Muscle of back (tissue), 3 donors: ENCODE measurements at regions not wholly inside any gene's neighbourhood (a gene's known extent, or its start where the extent isn't known, plus 50 kb on each side); places are given as distances from the start of the nearest gene placed in this dataset.
"Not testable (repeated sequence)": the region's sequence is repeated elsewhere in the genome, so short reads cannot be mapped to it uniquely, and the experiment has no call there.

Source experiments
- DNase-seq, 3 donors: peaks; one replicate each; pipeline versions ENCODE4 v3.0.0 to v3.0.0-alpha.2; 2013

DNA sequence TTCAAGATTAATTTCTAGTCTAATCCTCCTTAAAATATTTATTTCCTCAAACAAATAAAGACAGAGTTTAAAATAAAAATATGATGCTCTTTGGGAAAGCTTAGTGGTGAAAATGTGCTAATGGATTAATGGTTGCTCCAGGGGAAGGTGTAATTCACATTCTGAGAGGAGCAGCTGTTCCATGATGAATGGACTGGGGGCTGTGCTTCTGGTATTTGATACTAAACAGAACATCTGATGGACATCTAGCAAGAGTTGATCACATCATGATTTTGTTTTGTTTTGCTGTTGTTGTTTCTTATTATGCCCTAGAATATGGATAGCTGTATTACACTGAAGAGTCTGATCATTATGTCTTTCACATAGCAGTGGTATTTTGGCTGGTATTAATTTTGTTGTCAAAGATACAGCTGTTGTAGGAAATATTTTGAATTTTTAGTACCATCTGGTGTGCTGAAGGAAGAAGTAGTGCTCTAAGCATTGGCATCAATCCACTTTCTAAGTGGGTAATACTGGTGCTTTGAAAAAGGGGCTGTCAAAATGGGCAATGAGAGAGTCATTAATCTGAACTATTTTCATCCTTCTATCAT is 296.4 kb downstream of the ADAMTS20 start:
- peak in 1 of 3 donors; percentile 22 for DNase-seq

GRCh38 chr12:43252585-43252984 is 299.4 kb downstream of the ADAMTS20 start:
- DNase-seq = no peak

DNA sequence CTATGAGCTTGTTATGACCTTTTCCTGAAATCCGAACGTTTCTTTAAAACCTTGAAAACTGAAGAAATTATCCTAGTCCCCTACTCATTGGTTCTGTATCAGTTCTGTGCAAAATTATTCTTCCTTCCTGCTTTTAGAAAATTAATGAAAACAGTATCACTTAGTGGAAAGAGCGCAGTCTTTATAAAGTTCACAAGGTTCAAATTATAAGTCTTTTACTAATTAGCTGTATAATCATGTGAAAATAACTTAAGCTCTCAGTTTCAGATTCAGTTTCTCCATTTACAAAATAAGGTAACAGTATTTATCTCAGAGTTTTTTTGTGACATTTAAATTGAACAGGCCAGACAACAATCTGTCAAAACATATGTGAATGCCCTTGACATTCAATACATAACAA is 306.1 kb downstream of the ADAMTS20 start:
- no peak for DNase-seq

GRCh38 chr12:43241986-43242385 is 310.0 kb downstream of the ADAMTS20 start:
- DNase-seq = peak in 2 of 3 donors; percentile 25 to 36

DNA sequence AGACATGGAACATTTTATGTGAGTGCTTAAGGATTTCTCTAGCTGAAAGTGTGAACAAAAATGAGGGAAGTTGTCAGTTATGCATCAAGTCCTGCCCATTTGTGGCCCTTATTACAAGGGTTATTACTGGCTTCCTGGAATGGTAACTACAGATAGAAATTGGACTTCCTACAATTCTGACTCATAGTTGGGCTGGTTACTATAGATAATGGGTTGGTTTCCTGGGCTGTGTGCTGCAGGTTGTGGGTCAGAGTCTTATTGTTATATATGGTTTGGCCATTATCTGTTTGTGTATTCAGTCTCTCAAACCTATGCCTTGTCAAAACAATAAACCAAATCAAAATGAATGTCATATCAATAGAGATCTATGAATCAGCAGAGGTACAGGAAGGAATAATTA is 313.7 kb downstream of the ADAMTS20 start:
- no peak for DNase-seq

DNA sequence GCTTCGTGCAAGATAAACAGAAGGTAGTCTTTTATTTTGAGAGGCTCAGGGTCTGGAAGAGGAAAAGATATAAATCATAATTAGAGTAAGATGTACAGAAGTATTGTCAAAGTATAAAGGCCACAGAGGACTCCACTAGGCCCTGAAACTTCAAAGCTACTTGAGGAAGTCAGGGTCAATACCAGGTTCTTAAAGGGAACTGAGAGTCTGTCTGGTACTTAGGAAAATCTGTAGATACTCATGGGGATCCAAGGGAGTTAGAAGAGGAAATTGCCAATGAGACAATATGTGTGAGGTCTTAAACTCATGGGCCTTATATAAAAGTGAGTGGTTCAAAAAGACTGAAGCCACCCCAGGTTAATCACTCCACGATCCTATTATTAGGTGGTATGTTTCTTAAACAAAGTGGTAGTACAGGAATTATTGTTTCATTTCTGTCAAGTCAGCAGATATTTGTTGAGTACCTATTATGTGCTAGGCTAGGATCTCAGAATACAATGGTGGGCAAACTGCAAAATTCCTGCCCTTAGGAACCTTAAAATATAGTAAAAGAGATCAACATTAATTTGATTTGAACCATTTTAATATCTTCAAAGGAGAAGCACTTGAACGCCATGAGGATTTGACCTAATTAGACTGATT is 314.6 kb downstream of the ADAMTS20 start:
- no peak for DNase-seq

- DNase-seq = peak in 1 of 3 donors; percentile 55
These were observed 316.3 kb downstream of the ADAMTS20 start for GRCh38 chr12:43235721-43236120.

- no peak for DNase-seq
These were observed 318.1 kb downstream of the ADAMTS20 start for GRCh38 chr12:43233861-43234260.

DNA sequence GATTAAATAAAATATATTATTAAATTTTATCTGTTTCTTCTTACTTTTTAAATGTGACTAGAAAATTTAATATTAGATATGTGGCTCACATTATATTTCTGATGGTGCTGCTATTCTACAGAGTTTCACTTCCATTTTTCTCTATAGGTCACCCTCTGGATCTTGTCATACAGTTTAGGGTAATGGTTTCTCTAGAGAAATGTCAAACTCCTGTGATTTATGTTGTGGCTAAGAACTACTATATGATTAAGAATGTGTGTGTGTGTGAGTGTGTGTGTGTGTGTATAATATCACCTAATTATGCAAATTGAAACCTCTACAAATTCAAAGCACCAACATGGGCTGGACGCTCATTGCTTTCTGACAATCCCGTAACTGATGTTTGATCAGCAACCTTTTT is 325.9 kb downstream of the ADAMTS20 start:
- no peak for DNase-seq

DNA sequence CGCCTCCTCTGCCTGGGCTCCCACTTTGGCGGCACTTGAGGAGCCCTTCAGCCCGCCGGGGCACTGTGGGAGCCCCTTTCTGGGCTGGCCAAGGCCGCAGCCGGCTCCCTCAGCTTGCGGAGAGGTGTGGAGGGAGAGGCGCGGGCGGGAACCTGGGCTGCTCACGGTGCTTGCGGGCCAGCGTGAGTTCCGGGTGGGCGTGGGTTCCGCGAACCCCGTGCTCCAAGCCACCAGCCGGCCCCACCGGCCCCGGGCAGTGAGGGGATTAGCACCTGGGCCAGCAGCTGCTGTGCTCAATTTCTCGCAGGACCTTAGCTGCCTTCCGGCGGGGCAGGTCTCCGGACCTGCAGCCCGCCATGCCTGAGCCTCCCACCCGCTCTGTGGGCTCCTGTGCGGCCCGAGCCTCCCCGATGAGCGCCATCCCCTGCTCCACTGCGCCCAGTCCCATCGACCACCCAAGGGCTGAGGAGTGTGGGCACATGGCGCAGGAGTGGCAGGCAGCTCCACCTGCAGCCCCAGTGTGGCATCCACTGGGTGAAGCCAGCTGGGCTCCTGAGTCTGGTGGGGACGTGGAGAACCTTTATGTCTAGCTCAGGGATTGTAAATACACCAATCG is 327.7 kb downstream of the ADAMTS20 start:
- not testable (repeated sequence) for DNase-seq

GRCh38 chr12:43222796-43223195 is 329.2 kb downstream of the ADAMTS20 start:
- DNase-seq = no peak

GRCh38 chr12:43221216-43221615 is 330.8 kb downstream of the ADAMTS20 start:
- DNase-seq = no peak

GRCh38 chr12:43216490-43216889 is 335.5 kb downstream of the ADAMTS20 start:
- DNase-seq = no peak

DNA sequence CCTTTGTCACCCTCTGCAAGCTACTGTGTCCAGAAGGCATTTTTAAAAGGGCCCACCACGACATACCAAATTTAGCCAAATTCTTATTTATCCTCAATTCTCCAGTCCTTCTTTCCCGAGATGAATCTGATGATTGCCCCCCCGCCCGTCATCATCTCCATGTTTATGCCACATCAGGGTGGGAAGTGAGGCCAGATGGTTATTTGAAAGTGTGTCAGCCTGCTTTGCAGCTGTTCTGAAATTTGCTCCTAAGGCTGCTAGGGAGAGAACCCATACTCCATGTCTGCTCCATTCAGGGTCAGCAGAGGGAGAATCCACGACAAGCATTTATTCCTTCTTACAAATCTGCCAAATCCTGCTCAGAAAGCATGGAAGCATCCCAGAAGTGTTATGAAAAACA is 337.8 kb downstream of the ADAMTS20 start:
- peak in 1 of 3 donors; percentile 39 for DNase-seq

GRCh38 chr12:43213608-43214007 is 338.4 kb downstream of the ADAMTS20 start:
- DNase-seq = no peak

GRCh38 chr12:43210485-43211192 is 341.4 kb downstream of the ADAMTS20 start:
- peak; percentile 18 to 53 (median 20) for DNase-seq

DNA sequence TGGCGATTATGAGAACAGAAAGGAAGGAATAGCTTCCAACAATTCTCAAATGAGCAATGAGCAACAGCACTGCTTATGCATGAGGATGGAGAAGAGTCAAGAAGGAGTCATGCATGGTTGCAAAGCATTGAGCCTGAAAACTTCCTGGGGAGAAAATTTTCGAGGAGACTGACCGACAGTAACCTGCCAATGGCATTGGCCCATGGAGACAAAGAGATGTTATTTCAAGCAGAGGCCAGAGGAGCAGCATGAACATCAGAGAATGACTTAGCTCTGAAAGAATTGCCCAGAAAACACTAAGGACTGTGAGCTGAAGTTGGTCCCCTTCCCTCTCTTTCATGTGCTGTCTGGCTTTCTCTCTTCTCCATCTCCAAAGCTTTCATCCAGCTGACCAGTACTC is 343.4 kb downstream of the ADAMTS20 start:
- DNase-seq = peak; percentile 69 to 85 (median 82)

DNA sequence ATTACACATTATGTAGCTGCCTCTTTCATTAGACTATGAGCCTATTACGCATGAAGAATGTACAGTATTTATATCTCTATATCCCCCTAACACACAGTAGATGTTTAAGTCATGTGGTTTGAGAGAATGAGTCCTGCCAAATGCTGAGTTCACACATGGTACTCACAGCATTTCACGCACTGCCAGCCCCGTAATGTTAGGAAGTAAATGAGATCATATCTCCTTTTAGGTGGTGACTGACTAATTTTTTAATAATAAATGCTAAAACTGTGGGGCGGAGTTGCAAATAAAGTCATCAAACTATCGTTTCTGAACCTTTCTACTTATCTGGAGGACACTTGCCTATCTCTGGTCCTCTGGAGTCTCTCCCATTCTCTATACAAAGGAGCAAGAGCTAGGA is 343.8 kb downstream of the ADAMTS20 start:
- DNase-seq = peak in 1 of 3 donors; percentile 12

DNA sequence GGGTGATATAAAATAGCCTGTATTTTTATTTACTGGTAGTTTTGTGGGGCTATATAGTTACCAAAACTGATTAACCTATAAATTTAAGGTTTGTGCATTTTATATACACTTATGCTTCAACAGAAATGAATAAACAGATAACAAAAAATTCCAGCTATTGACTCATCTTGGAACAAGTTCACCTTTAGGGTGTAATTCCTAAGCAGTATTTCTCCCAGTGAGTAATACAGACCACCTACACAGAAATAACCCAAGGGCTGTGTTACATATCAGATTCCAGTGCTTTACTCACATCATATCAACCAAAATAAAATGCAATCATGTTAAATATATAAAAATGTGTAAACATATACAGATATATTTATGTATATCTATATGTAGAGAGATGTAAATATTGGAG is 345.6 kb downstream of the ADAMTS20 start:
- no peak for DNase-seq

DNA sequence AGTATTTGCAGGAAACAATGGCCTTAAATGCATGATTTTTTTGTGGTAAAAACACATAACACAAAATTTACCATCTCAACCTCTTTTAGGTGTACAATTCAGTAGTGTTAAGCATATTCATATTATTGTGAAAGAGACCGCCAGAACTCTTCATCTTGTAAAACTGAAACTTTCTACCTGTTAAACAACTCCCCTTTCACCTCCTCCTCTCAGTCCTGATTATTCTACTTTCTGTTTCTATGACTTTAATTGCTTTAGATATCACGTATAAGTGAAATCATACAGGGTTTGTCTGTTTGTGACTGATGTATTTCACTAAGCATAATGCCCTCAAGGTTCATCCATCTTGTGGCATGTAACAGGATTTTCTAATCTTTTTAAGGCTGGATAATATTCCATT is 353.4 kb downstream of the ADAMTS20 start:
- DNase-seq = no peak

- no peak for DNase-seq
These were observed 355.6 kb downstream of the ADAMTS20 start for GRCh38 chr12:43196268-43196907.

GRCh38 chr12:43193096-43193495 is 358.9 kb downstream of the ADAMTS20 start:
- not testable (repeated sequence) for DNase-seq
